H9 (cell line): ENCODE measurements at regions not wholly inside any gene's neighbourhood (a gene's known extent, or its start where the extent isn't known, plus 50 kb on each side); places are given as distances from the start of the nearest gene placed in this dataset.

Experiments
- DNase-seq: peaks from one replicate; pipeline ENCODE4 v3.0.0-alpha.2; 2017
- H2AFZ ChIP-seq: one replicate; pipeline ENCODE4 v1.6.1; 2013; ENCODE audit warnings: mild to moderate bottlenecking, low read length, control low read depth, moderate library complexity
- H2AK5ac ChIP-seq: 2 replicates; pipeline ENCODE4 v1.6.1; 2013; ENCODE audit warnings: low read length, control low read depth, mixed read lengths; ENCODE audit not compliant: insufficient read length
- H2BK120ac ChIP-seq: one replicate; pipeline ENCODE4 v1.6.1; 2013; ENCODE audit warnings: low read depth, mild to moderate bottlenecking, low read length, control low read depth, inconsistent platforms; ENCODE audit not compliant: poor library complexity, severe bottlenecking
- H2BK12ac ChIP-seq: 2 replicates; pipeline ENCODE4 v1.6.1; 2013; ENCODE audit warnings: low read length, control low read depth, mixed read lengths, low read depth; ENCODE audit not compliant: insufficient read length
- H2BK15ac ChIP-seq: 2 replicates; pipeline ENCODE4 v1.6.1; 2013; ENCODE audit warnings: low read depth, low read length, control low read depth
- H2BK20ac ChIP-seq: one replicate; pipeline ENCODE4 v1.6.1; 2013; ENCODE audit warnings: low read depth, mild to moderate bottlenecking, low read length, control low read depth, inconsistent platforms; ENCODE audit not compliant: poor library complexity, severe bottlenecking
- H2BK5ac ChIP-seq: 2 replicates; pipeline ENCODE4 v1.6.1; 2013; ENCODE audit warnings: low read length, control low read depth, mixed read lengths; ENCODE audit not compliant: insufficient read length
- H3K14ac ChIP-seq: 2 replicates; pipeline ENCODE4 v1.6.1; 2013; ENCODE audit warnings: low read length, control low read depth; ENCODE audit not compliant: insufficient read depth
- H3K18ac ChIP-seq: 2 replicates; pipeline ENCODE4 v1.6.1; 2013; ENCODE audit warnings: low read depth, mild to moderate bottlenecking, mixed read lengths, low read length, control low read depth; ENCODE audit not compliant: insufficient read length
- H3K23ac ChIP-seq: 2 replicates; pipeline ENCODE4 v1.6.1; 2013; ENCODE audit warnings: low read length, control low read depth, mixed read lengths, low read depth; ENCODE audit not compliant: insufficient read length
- H3K23me2 ChIP-seq: 2 replicates; pipeline ENCODE4 v1.6.1; 2013; ENCODE audit warnings: low read depth, mild to moderate bottlenecking, mixed read lengths, low read length, control low read depth; ENCODE audit not compliant: insufficient read length, poor library complexity, severe bottlenecking
- H3K27ac ChIP-seq: 2 replicates; pipeline ENCODE4 v1.5.1; 2013; ENCODE audit warnings: low read length, control low read depth, mixed read lengths, low read depth; ENCODE audit not compliant: insufficient read length
- H3K27me3 ChIP-seq: 2 replicates; pipeline ENCODE4 v1.6.1; 2013; ENCODE audit warnings: low read length, control low read depth, inconsistent platforms; ENCODE audit not compliant: insufficient read depth
- H3K4ac ChIP-seq: 2 replicates; pipeline ENCODE4 v1.6.1; 2013; ENCODE audit warnings: low read depth, mild to moderate bottlenecking, control low read depth, inconsistent platforms, low read length, moderate library complexity
- H3K4me1 ChIP-seq: 2 replicates; pipeline ENCODE4 v1.6.1; 2013; ENCODE audit warnings: low read length, control low read depth, inconsistent platforms; ENCODE audit not compliant: insufficient read depth
- H3K4me2 ChIP-seq: 2 replicates; pipeline ENCODE4 v1.6.1; 2013; ENCODE audit warnings: low read length, control low read depth, mixed read lengths; ENCODE audit not compliant: insufficient read length, insufficient read depth
- H3K56ac ChIP-seq: 2 replicates; pipeline ENCODE4 v1.6.1; 2013; ENCODE audit warnings: low read depth, mild to moderate bottlenecking, mixed read lengths, low read length, control low read depth; ENCODE audit not compliant: insufficient read length
- H3K79me1 ChIP-seq: 2 replicates; pipeline ENCODE4 v1.6.1; 2013; ENCODE audit warnings: low read depth, mild to moderate bottlenecking, moderate library complexity, low read length, control low read depth, inconsistent platforms; ENCODE audit not compliant: insufficient read depth, poor library complexity, severe bottlenecking
- H3K79me2 ChIP-seq: 2 replicates; pipeline ENCODE4 v1.6.1; 2013; ENCODE audit warnings: low read length, control low read depth, inconsistent platforms; ENCODE audit not compliant: insufficient read depth
- H3K9ac ChIP-seq: 2 replicates; pipeline ENCODE4 v1.6.1; 2013; ENCODE audit warnings: low read length, control low read depth, mixed read lengths; ENCODE audit not compliant: insufficient read length; ENCODE audit errors: extremely low read depth
- H3K9me3 ChIP-seq: one replicate; pipeline ENCODE4 v1.6.1; 2013; ENCODE audit warnings: low read depth, low read length, inconsistent platforms; ENCODE audit not compliant: control insufficient read depth
- H3T11ph ChIP-seq: one replicate; pipeline ENCODE4 v1.6.1; 2013; ENCODE audit warnings: mild to moderate bottlenecking, low read length, control low read depth, inconsistent platforms
- H4K20me1 ChIP-seq: one replicate; pipeline ENCODE4 v1.6.1; 2013; ENCODE audit not compliant: control insufficient read depth, insufficient read length, insufficient read depth
- H4K5ac ChIP-seq: 2 replicates; pipeline ENCODE4 v1.6.1; 2013; ENCODE audit warnings: low read depth, mild to moderate bottlenecking, mixed read lengths, low read length, control low read depth; ENCODE audit not compliant: insufficient read length
- H4K8ac ChIP-seq: replicated peaks from 2 replicates; pipeline ENCODE4 v1.6.1; 2013; ENCODE audit warnings: low read length, control low read depth, mixed read lengths, low read depth; ENCODE audit not compliant: insufficient read length
- H4K91ac ChIP-seq: 2 replicates; pipeline ENCODE4 v1.6.1; 2013; ENCODE audit warnings: low read depth, mild to moderate bottlenecking, moderate library complexity, mixed read lengths, low read length, control low read depth; ENCODE audit not compliant: insufficient read length
- H3K27ac Mint-ChIP-seq, 3 experiments: 2 replicates in 2 of 3; 3 replicates in 1 of 3; pipeline ENCODE4 v1.8.0; 2020 to 2021; ENCODE audit warnings: mixed read lengths in 3 of 3, mild to moderate bottlenecking in 1 of 3, moderate library complexity in 1 of 3
- H3K27me3 Mint-ChIP-seq: 2 replicates; pipeline ENCODE4 v1.8.0; 2021; ENCODE audit warnings: low read depth, mild to moderate bottlenecking, moderate library complexity, mixed read lengths
- H3K36me3 Mint-ChIP-seq, 3 experiments: 2 replicates in 2 of 3; 3 replicates in 1 of 3; pipeline ENCODE4 v1.8.0; 2020 to 2021; ENCODE audit warnings: low read depth in 3 of 3, mixed read lengths in 3 of 3; ENCODE audit not compliant: insufficient read depth in 1 of 3
- H3K4me1 Mint-ChIP-seq, 2 experiments: 2 replicates each; pipeline ENCODE4 v1.8.0; 2020; ENCODE audit warnings: mixed read lengths in 2 of 2
- H3K4me3 Mint-ChIP-seq, 2 experiments: 2 replicates in 1 of 2; 3 replicates in 1 of 2; pipeline ENCODE4 v1.8.0; 2020 to 2021; ENCODE audit warnings: mild to moderate bottlenecking in 2 of 2, mixed read lengths in 2 of 2, moderate library complexity in 1 of 2
- H3K9me3 Mint-ChIP-seq, 2 experiments: 2 replicates in 1 of 2; 3 replicates in 1 of 2; pipeline ENCODE4 v1.8.0; 2020; ENCODE audit warnings: mild to moderate bottlenecking in 2 of 2, mixed read lengths in 2 of 2, moderate library complexity in 1 of 2
- WGBS: extraction: QIAGEN DNeasy Blood & Tissue Kit; methylation state at CpG from one replicate; pipeline ENCODE4 v1.1.7; 2013; ENCODE audit warnings: missing lambda C conversion rate, low lambda C conversion rate, mixed read lengths; ENCODE audit not compliant: insufficient read length; ENCODE audit errors: extremely low coverage; 5-methylcytosine and 5-hydroxymethylcytosine counted together
- TF ChIP-seq, protein P1 (sequence below): fragments of 200-600 bp; sonication (generic); conservative IDR thresholded peaks from 3 replicates; pipeline ENCODE4 v1.8.0; 2021; ENCODE audit warnings: antibody characterized with exemption, mild to moderate bottlenecking

DNA sequence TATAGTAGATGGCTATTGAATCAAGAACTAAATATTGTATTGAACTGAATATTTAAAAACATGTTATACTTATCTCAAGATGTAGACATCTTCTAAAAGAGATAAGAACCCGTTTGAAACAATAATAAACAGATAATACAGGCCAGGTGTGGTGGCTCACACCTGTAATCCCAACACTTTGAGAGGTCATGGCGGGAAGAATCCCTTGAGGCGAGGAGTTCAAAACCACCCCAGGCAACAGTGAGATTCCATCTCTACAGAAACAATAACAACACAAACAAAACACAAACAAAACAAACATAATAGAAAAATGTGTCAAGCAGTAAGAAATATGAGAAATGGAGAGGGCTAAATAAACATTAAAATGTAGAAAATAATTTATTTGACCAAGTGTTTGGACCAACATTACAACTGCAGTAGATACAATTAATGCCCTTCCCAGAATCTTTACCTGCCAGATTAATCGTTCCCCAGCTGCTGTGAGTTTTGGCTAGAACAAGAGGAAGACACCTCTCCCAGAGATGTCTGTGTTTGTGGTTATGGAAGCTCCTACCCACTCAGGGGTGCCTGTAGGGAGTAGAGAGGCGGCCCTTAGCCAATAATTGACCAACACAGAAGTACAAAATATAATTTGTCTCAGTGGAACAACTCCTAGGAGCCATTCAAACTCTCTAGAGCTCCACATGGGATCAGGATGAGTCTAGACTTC is 111.9 kb upstream of the AGTR1 start:
- H3K9me3 Mint-ChIP-seq: no peaks in the 10 kb centered on the region
- H3K27me3 ChIP-seq: no peaks in the 10 kb centered on the region
- no peaks in the 10 kb centered on the region for H3K79me1 ChIP-seq
- H3K27ac Mint-ChIP-seq: no peak overlapping the region
- no peak overlapping the region for H2BK20ac ChIP-seq
- no peaks in the 10 kb centered on the region for H3K4me1 ChIP-seq
- H3K4me3 Mint-ChIP-seq: no peak overlapping the region
- H3K18ac ChIP-seq: no peak overlapping the region
- H2AFZ ChIP-seq: no peak overlapping the region
- no peak overlapping the region for H3K4ac ChIP-seq
- H4K5ac ChIP-seq: no peak overlapping the region
- H3T11ph ChIP-seq: no peak overlapping the region
- H3K23ac ChIP-seq: no peak overlapping the region
- H3K4me2 ChIP-seq: no peak overlapping the region
- no peak for DNase-seq
- H3K27me3 Mint-ChIP-seq: no peaks in the 10 kb centered on the region
- no peaks in the 10 kb centered on the region for H3K36me3 Mint-ChIP-seq
- TF ChIP-seq, protein P1, sequence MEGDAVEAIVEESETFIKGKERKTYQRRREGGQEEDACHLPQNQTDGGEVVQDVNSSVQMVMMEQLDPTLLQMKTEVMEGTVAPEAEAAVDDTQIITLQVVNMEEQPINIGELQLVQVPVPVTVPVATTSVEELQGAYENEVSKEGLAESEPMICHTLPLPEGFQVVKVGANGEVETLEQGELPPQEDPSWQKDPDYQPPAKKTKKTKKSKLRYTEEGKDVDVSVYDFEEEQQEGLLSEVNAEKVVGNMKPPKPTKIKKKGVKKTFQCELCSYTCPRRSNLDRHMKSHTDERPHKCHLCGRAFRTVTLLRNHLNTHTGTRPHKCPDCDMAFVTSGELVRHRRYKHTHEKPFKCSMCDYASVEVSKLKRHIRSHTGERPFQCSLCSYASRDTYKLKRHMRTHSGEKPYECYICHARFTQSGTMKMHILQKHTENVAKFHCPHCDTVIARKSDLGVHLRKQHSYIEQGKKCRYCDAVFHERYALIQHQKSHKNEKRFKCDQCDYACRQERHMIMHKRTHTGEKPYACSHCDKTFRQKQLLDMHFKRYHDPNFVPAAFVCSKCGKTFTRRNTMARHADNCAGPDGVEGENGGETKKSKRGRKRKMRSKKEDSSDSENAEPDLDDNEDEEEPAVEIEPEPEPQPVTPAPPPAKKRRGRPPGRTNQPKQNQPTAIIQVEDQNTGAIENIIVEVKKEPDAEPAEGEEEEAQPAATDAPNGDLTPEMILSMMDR: no peak
- no peak overlapping the region for H3K9ac ChIP-seq
- H3K27ac ChIP-seq: no peak overlapping the region
- H3K14ac ChIP-seq: no peak overlapping the region
- no peak overlapping the region for H2BK5ac ChIP-seq
- H2BK120ac ChIP-seq: no peak overlapping the region
- H2BK12ac ChIP-seq: no peak overlapping the region
- no peak overlapping the region for H2BK15ac ChIP-seq
- no peak overlapping the region for H2AK5ac ChIP-seq
- no peak overlapping the region for H4K91ac ChIP-seq
- H3K9me3 ChIP-seq: no peaks in the 10 kb centered on the region
- no peaks in the 10 kb centered on the region for H4K20me1 ChIP-seq
- H4K8ac ChIP-seq: no peak overlapping the region
- no peaks in the 10 kb centered on the region for H3K4me1 Mint-ChIP-seq
- no peaks in the 10 kb centered on the region for H3K23me2 ChIP-seq
- H3K79me2 ChIP-seq: no peaks in the 10 kb centered on the region
- WGBS: no CpG with 5 or more reads among the region's 5 CpGs
- no peak overlapping the region for H3K56ac ChIP-seq
